NCI-H524 (cell line): ENCODE measurements at regions not wholly inside any gene's neighbourhood (a gene's known extent, or its start where the extent isn't known, plus 50 kb on each side); places are given as distances from the start of the nearest gene placed in this dataset.

Experiments used
- DNase-seq, 2 experiments: peaks; one replicate each; lab custom pipeline; 2025; lab: John Stamatoyannopoulos, UW

DNA sequence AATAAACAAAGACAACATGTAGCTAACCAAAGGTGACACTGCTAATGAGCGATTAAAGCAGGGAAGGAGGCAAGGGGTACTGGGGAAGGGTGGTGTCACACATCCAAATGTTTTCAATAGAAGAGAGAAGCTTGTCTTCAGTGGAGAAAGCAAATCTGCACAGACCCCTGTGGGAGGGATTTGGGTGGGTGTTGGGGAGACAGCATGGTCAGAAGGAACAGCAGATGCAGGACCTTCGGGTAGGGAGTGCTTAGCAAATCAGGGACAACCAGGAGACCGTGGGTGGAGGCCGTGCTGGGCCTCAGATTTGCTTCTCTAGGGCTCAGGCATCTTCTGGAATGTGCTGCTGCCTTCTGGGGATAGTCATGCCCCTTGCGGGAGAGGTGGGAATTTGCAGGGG lies 185.3 kb upstream of the RAB6C start:
- no peak for DNase-seq

DNA sequence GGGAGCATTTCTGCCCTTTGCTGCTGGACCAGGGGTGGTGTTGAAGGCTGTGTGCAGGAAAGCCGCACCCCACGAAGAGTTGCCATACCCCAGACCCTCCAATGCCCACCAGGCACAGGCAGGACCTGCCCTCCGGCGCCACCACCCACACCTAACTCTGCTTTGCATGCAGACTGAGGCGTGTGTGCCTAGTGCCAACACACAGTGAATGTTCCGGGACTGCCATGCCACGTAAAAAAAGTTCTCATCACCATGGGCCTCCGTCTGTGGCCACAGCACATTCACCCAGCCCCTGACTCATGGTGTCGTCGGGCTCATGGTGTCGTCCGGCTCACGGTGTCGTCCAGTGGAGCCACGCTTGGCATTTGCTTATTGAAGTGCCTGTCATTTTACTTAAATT lies 184.9 kb upstream of the RAB6C start:
- DNase-seq, result no peak

GRCh38 chr2:129796225-129796624 lies 183.2 kb upstream of the RAB6C start:
- no peak for DNase-seq

DNA sequence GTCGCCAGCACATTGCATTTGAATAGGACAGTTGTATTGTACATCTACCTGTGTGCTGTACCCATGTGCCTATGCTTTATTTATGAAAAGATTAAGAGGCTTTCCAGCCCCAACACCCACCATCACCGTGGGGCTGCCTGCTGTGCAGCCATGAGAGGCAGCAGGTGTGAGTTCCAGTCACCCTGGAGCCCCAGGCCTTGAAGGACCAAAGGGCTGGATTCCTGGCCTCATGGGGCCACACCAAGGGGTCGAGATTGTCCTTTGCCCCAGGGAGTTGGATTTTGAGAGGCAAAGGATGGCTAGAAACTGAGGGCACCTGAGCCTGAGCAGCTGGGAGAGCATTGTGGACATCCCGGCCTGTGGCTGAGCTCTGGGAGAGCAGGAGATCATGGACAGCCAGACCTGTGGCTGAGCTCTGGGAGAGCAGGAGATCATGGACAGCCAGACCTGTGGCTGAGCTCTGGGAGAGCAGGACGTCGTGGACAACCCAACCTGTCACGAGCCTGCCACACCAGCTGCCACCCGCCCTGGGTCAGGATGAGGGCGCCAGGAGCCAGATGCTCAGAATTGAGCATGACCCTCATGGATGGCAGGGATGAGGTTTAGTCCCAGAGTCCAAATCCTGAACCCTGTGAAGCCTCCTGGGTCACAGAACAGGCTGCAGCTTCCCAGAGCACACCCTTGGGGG lies 182.5 kb upstream of the RAB6C start:
- DNase-seq, result peak in 1 of 2 experiments; percentile 4

- DNase-seq, result no peak
Observed at GRCh38 chr2:129797489-129798300, 181.8 kb upstream of the RAB6C start.

DNA sequence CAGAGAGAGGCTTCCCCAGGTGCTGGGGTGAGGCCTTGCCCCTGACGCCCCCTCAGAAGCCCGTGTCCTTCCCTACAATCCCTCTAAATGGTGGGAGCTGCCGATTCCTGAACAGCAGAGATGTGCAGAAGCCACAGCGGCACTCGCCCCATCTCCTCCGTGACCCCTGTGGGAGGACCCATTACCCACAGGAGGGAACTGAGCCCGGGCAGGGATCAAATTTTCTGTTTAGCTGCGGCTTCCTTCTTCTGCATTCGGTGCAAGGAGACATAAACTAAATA lies 181.2 kb upstream of the RAB6C start:
- DNase-seq, result no peak

DNA sequence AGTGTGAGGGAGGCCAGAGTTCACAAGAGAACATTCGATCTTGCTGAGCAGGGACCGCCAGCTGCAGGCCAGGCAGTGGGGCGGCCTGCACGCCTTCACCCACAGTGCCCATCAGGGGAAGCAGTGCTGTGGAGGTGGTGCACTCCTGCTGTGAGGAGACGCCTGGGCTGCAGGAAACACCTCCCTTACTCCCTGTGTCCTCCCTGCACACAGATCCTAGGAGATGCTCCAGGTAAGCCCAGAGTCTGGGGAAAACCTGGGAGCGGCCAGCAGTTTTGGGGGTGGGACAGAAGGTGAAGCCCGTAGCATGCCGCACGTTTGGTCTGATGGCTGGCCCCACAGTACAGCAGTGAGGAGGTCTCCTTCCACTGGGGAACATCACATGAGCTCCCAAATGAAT lies 180.8 kb upstream of the RAB6C start:
- DNase-seq, result no peak

GRCh38 chr2:129799036-129799958 lies 180.2 kb upstream of the RAB6C start:
- DNase-seq, result no peak

DNA sequence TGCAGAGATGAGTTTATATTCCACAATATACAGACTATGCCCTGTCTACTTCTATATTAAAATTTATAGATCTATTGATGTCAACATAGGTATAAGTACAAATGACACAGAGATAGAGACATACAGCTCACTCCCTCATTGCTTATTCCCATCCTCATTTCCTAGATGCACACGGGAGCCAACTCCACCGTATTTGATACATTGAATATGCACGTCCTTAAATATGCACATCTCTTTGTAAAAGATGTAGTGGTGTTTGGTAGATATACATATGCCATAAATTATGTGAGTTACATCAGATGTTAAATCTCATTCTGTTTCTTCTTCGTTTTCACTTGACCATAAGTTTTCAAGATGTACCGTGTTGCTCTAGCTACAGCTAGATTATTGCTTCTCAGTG lies 179.2 kb upstream of the RAB6C start:
- DNase-seq, result no peak

DNA sequence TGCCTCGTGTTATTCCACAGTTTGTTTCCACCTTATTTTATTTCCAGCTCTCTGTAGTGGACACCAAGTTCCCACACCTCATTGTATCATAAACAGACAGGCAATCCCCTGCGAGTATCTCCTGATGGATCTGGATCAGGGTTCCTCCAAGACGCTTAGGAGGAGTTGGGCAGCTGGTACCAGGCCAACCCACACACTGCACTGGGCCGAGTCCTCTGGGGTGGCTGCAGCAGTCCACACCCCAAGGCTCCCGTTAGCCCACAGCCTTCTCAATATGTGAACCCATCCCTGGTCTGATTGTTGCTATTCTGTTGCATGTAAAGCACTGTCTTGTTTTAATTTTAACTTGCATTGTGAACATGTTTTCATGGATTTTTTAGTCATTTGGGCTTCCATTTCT lies 178.8 kb upstream of the RAB6C start:
- DNase-seq, result no peak

DNA sequence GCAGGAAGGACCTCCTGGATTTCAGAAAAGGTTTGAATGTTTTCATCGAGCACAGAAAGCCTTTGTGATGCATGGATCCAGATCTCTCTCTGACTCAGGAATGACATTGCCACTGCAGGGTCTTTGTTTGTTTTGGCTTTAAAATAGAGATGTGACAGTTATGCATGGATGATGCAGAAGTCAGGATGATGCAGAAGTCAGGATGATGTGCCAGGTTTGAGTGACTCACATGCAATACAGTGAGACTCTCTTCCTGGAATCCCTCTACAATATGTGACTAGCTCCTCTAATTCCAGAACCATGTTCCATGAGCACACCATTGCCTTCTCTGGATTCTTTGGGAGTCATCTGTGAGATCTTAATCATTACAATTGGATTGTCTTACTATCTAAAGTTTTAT lies 177.9 kb upstream of the RAB6C start:
- no peak for DNase-seq

- peak in 1 of 2 experiments; percentile 4 for DNase-seq
Observed at GRCh38 chr2:129802290-129802689, 177.2 kb upstream of the RAB6C start.

GRCh38 chr2:129803032-129803431 lies 176.4 kb upstream of the RAB6C start:
- DNase-seq, result peak in 1 of 2 experiments; percentile 43

GRCh38 chr2:129803871-129804270 lies 175.6 kb upstream of the RAB6C start:
- no peak for DNase-seq

DNA sequence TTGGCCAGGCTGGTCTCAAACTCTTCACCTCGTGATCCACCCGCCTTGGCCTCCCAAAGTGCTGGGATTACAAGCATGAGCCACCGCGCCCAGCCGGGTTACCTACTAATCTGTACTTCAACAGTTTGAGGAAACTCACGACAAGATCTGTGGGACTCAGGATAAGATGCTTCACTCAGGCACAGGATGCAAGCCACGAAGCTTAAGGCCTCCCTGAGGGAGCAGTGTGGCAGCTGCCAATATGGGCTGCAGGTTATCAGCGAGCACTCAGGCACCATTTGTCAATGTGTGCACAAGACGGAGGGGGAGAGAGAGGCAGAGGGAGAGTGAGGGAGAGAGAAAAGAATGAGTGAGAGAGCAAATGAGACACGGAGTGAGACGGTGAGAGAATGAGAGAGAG lies 173.6 kb upstream of the RAB6C start:
- peak; percentile 76 to 90 for DNase-seq

GRCh38 chr2:129806317-129806716 lies 173.1 kb upstream of the RAB6C start:
- DNase-seq, result peak; percentile 75 to 86

GRCh38 chr2:129806990-129807389 lies 172.5 kb upstream of the RAB6C start:
- peak; percentile 61 to 74 for DNase-seq

DNA sequence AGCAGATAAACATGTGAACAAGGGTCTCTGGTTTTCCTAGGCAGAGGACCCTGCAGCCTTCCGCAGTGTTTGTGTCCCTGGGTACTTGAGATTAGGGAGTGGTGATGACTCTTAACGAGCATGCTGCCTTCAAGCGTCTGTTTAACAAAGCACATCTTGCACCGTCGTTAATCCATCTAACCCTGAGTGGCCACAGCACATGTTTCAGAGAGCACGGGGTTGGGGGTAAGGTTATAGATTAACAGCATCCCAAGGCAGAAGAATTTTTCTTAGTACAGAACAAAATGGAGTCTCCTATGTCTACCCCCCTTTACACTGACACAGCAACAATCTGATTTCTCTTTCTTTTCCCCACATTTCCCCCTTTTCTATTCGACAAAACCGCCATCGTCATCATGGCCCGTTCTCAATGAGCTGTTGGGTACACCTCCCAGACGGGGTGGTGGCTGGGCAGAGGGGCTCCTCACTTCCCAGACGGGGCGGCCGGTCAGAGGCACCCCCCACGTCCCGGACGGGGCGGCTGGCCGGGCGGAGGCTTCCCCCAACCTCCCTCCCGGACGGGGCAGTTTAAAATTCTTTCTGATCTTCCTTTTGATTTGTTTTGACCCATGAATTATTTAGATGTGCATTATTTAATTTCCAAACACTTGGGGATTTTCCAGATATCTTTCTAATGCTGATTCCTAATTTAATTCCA lies 171.7 kb upstream of the RAB6C start:
- DNase-seq, result peak; percentile 67 to 83

- no peak for DNase-seq
Observed at GRCh38 chr2:129810521-129810920, 168.9 kb upstream of the RAB6C start.

- DNase-seq, result no peak
Observed at GRCh38 chr2:129812071-129812470, 167.4 kb upstream of the RAB6C start.

- no peak for DNase-seq
Observed at GRCh38 chr2:129812654-129813053, 166.8 kb upstream of the RAB6C start.

DNA sequence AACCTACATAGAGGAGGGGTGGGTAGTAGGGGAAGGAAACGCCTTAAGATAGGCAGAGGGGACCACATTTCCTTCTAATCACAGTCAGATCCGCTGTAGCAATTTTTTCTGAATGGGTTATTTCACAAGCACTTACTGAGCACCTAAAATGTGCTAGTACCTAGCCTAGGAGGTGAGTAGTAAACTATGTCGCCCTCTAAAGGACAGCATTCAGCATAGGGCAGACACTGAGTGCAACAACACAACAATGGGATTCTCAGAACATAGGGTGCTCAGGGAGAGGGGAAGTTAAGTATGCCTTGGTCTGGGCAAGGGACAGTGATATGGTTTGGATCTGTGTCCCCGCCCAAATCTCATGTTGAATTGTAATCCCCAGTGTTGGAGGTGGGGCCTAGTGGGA lies 166.1 kb upstream of the RAB6C start:
- peak in 1 of 2 experiments; percentile 50 for DNase-seq
